HCT116 (cell line): ENCODE measurements at regions not wholly inside any gene's neighbourhood (a gene's known extent, or its start where the extent isn't known, plus 50 kb on each side); places are given as distances from the start of the nearest gene placed in this dataset.

Experiments
- CEBPB ChIP-seq: IDR thresholded peaks from 2 replicates; pipeline ENCODE4 v1.6.1; 2012; ENCODE audit warnings: low read depth
- CTCF ChIP-seq, 3 experiments: fragments of 200-600 bp in 1 of 3; sonication (generic) in 1 of 3; IDR thresholded peaks in 2 of 3; conservative IDR thresholded peaks in 1 of 3; 2 replicates each; pipeline ENCODE4 v1.5.1; 2012 to 2017; ENCODE audit warnings: low read depth in 2 of 3, low read length in 2 of 3, antibody characterized with exemption in 1 of 3, borderline replicate concordance in 1 of 3, control low read depth in 1 of 3, mild to moderate bottlenecking in 1 of 3, mixed read lengths in 1 of 3, mixed run types in 1 of 3, moderate library complexity in 1 of 3; ENCODE audit not compliant: insufficient read depth in 1 of 3
- EGR1 ChIP-seq: IDR thresholded peaks from 2 replicates; pipeline ENCODE4 v1.6.1; 2012; ENCODE audit warnings: low read depth
- EZH2 ChIP-seq: fragments of 200-600 bp; sonication (generic); IDR thresholded peaks from 2 replicates; pipeline ENCODE4 v1.6.1; 2017; ENCODE audit warnings: antibody characterized with exemption, mixed run types
- JUND ChIP-seq: IDR thresholded peaks from 2 replicates; pipeline ENCODE4 v1.6.1; 2012
- POLR2A ChIP-seq: IDR thresholded peaks from 2 replicates; pipeline ENCODE4 v1.7.0; 2011; ENCODE audit warnings: borderline replicate concordance; ENCODE audit not compliant: insufficient read depth, insufficient read length; ENCODE audit errors: extremely low read depth
- POLR2AphosphoS5 ChIP-seq: IDR thresholded peaks from 2 replicates; pipeline ENCODE4 v1.6.1; 2011; ENCODE audit warnings: mild to moderate bottlenecking, low read depth, low read length, moderate library complexity
- SP1 ChIP-seq: IDR thresholded peaks from 2 replicates; pipeline ENCODE4 v1.6.1; 2012; ENCODE audit warnings: low read depth
- YY1 ChIP-seq: IDR thresholded peaks from 2 replicates; pipeline ENCODE4 v1.6.1; 2011; ENCODE audit warnings: low read length, low read depth, moderate library complexity, mild to moderate bottlenecking; ENCODE audit not compliant: insufficient replicate concordance; ENCODE audit errors: extremely low read depth
- ZNF274 ChIP-seq: fragments of 200-500 bp; sonication (Bioruptor generic); IDR thresholded peaks from 2 replicates; pipeline ENCODE4 v1.6.1; 2014; ENCODE audit warnings: mild to moderate bottlenecking, low read depth, low read length, inconsistent platforms

- TF ChIP-seq CEBPB (no peak), YY1 (no peak), POLR2AphosphoS5 (no peak), ZNF274 (no peak), POLR2A (no peak), JUND (no peak), EGR1 (no peak), CTCF (IDR thresholded peaks at IDR 0.05 in 2 of 3, conservative IDR thresholded peaks at IDR 0.05 in 1 of 3; ENCODE audit: borderline replicate concordance in 1 of 3, insufficient read depth in 1 of 3, low read depth in 2 of 3, low read length in 2 of 3) (no peak), SP1 (no peak), EZH2 (no peak)
These were observed 213.1 kb upstream of the POU5F2 start for GRCh38 chr5:93954421-93955069.
